ENCODE measurements at regions not wholly inside any gene's neighbourhood (a gene's known extent, or its start where the extent isn't known, plus 50 kb on each side); places are given as distances from the start of the nearest gene placed in this dataset.
A peak's percentile ranks its signal among the peaks of the same experiment; 100 is the strongest.

DNA sequence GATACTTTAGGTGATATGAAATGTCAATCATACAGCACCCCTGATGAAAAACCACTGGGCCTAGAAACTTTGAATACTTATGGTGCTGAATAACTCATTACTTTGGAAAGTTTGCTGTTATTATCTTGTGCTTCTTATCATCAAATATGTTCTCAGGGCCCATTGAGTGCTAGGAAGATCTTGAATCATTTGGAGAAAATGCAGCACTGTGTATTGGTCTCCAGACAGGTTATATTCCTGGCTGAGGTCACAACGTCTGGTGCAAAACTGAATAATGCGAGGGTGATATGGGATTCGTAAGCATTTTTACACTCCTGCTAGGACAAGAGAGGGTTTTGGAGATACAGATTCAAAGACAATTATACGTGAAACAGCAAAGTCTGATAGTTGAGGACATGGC, 249.4 kb upstream of the TNC start:
- no peak overlapping the region for H3K4me3 ChIP-seq (replicated peaks; ENCODE audit: low read depth, low read length)
- DNase-seq (ENCODE audit: extremely low read depth, low read depth): no peak
- TF ChIP-seq, protein P1, sequence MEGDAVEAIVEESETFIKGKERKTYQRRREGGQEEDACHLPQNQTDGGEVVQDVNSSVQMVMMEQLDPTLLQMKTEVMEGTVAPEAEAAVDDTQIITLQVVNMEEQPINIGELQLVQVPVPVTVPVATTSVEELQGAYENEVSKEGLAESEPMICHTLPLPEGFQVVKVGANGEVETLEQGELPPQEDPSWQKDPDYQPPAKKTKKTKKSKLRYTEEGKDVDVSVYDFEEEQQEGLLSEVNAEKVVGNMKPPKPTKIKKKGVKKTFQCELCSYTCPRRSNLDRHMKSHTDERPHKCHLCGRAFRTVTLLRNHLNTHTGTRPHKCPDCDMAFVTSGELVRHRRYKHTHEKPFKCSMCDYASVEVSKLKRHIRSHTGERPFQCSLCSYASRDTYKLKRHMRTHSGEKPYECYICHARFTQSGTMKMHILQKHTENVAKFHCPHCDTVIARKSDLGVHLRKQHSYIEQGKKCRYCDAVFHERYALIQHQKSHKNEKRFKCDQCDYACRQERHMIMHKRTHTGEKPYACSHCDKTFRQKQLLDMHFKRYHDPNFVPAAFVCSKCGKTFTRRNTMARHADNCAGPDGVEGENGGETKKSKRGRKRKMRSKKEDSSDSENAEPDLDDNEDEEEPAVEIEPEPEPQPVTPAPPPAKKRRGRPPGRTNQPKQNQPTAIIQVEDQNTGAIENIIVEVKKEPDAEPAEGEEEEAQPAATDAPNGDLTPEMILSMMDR (IDR thresholded peaks at IDR 0.05; ENCODE audit: low read depth, low read length, missing control alignments): no peak

DNA sequence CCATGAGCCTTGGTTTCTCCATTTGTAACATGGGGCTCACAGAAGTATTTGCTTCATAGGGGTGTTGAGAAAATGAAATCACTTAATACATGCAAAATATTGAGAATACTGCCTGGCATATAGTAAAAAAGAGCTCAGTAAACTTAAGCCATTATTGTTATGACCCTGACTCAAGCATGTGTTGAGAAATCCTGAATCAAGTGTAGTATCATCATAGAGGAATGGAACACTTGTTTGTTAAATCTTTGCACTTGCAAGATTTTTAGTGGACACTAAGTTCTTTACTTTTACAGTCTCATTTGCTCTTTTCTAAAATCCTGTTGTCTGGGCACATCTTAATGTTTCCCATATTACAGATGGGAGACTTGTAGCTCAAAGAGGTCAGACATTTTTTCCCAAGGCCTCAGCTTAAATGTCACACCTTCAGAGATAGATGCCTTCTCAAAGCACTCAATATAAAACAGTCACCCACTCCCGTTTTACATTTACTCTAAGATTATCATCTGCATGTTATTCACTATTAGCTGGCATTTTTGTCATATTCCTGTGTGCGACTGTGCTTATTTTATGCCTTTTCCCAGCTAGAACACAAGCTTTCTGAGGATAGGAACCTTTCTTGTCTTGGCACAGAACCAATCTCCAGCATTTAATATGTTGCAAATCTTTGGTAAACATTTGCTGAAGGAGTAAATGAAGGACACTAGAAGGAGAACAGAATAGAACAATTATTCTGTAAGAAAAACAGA, 250.0 kb upstream of the TNC start:
- H3K4me3 ChIP-seq (replicated peaks; ENCODE audit: low read depth, low read length): no peak overlapping the region
- no peak for DNase-seq (ENCODE audit: extremely low read depth, low read depth)
- TF ChIP-seq, protein P1 (IDR thresholded peaks at IDR 0.05; ENCODE audit: low read depth, low read length, missing control alignments): no peak

DNA sequence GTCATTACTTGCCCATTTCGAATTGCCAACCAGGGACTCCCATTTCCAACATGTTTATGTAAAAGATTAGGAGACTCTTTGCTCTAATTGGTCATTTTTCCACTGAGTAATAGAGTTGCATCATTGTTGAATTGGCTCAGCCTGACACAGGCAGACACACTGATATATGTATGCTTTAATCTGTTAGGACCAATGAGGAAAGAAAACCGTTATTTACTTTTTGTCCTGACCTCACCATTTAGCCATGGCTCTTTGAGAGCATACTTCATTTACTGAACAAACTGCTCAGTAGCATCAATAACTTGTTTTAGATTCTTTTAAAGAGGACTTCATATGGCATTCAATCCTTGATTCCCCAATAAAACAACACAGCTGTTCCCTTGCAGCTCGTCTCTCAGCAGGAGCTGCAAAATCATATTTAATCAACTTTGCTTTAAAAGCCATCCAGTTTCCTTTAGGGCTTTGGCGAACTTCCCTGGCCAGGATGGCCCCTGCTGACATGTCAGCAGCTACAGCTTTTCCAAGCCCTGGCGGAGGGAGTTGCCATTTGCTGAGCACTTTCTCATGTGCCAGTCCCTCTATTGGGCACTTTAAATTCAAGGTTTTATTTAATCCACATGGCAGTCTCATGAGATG, 251.5 kb upstream of the TNC start:
- peak; percentile 39 for DNase-seq (ENCODE audit: extremely low read depth, low read depth)
- TF ChIP-seq, protein P1 (IDR thresholded peaks at IDR 0.05; ENCODE audit: low read depth, low read length, missing control alignments): no peak

DNA sequence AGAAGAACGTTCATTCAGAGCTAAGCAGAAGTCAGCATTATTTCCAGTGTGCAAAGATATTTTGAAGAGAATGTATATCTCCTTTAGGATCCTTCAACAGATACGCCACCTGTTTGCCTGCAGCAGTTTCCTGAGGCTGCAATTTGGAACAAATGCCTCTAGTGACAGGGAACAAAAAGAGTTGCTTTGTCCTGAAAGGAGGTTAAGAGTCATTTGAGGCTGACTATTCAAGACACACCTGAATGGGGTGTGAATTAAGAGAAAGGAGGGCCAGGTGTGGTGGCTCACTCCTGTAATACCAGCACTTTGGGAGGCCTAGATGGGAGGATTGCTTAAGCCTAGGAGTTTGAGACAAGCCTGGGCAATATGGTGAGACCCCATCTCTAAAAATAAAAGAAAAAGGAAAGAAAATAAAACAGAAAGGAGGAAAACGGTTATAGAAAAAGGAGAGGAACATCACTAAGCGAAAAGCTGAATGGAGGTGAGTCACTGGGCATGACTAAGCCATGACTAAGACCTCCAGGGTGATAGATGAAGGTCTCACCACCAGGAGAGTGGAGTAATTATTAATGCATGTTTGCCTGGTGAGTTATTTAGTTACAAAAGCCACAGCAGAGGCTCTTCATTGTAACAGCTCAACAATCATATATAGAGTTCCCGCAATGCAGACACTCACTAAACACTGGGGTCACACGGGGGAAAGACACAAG, 255.2 kb upstream of the TNC start:
- TF ChIP-seq, protein P1 (IDR thresholded peaks at IDR 0.05; ENCODE audit: low read depth, low read length, missing control alignments): no peak
- H3K4me3 ChIP-seq (replicated peaks; ENCODE audit: low read depth, low read length): no peak overlapping the region
- DNase-seq (ENCODE audit: extremely low read depth, low read depth): peak; percentile 93

More for the DNA sequence above, 251.5 kb upstream of the TNC start:
- no peak overlapping the region for H3K4me3 ChIP-seq (replicated peaks; ENCODE audit: low read depth, low read length)

DNA sequence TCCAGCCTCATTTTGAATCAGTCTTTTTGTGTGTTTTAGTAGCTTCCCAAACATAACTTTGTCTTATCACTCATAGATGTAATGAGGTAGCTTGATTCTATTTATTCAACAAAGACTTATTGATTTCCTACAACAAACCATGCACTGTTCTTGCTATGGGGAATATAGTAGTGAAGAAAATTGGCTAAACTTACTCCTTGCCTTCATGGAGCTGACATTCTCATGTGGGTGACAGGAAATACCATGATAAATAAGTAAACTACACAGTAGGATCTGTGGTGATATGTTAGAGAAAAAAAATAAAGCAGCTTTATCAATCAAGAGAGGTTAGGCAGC, 255.7 kb upstream of the TNC start:
- TF ChIP-seq, protein P1 (IDR thresholded peaks at IDR 0.05; ENCODE audit: low read depth, low read length, missing control alignments): no peak
- no peak overlapping the region for H3K4me3 ChIP-seq (replicated peaks; ENCODE audit: low read depth, low read length)

DNA sequence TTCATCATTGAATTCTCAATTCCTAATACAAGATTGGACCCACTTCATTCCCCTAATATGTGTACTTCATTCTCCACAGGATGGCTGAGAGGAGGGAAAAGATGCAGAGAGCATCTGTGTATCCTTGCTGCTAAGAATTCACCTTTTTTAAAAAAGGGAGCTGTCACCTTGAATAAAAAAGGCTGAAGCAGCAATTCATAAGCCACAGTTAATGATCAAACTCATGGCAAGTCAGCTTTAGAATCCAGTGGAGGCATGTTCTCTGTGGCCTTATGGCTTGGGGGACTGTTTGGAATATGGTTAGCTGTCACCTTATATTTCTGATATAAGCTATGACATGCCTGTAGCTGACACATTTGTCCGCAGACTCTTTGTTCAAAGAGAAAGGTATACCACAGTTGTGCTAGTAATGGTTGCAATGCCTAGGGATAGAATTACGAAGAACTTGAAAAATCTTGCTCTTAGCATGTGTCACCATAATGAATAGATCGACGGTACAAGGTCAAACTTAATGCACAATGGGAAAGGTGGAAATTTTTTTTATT, 256.8 kb upstream of the TNC start:
- no peak for DNase-seq (ENCODE audit: extremely low read depth, low read depth)
- TF ChIP-seq, protein P1 (IDR thresholded peaks at IDR 0.05; ENCODE audit: low read depth, low read length, missing control alignments): no peak
- no peak overlapping the region for H3K4me3 ChIP-seq (replicated peaks; ENCODE audit: low read depth, low read length)

More for the DNA sequence above, 255.7 kb upstream of the TNC start:
- no peak for DNase-seq (ENCODE audit: extremely low read depth, low read depth)

Measured in HFF-Myc (cell line).